GM21526 (cell line): ENCODE measurements at regions not wholly inside any gene's neighbourhood (a gene's known extent, or its start where the extent isn't known, plus 50 kb on each side); places are given as distances from the start of the nearest gene placed in this dataset.

Experiments
- ATAC-seq: cut with Tn5 transposase; IDR thresholded peaks from one replicate; pipeline ENCODE4 v1.9.1; 2021; ENCODE audit warnings: moderate library complexity; ENCODE audit not compliant: unreplicated experiment, low FRiP score

DNA sequence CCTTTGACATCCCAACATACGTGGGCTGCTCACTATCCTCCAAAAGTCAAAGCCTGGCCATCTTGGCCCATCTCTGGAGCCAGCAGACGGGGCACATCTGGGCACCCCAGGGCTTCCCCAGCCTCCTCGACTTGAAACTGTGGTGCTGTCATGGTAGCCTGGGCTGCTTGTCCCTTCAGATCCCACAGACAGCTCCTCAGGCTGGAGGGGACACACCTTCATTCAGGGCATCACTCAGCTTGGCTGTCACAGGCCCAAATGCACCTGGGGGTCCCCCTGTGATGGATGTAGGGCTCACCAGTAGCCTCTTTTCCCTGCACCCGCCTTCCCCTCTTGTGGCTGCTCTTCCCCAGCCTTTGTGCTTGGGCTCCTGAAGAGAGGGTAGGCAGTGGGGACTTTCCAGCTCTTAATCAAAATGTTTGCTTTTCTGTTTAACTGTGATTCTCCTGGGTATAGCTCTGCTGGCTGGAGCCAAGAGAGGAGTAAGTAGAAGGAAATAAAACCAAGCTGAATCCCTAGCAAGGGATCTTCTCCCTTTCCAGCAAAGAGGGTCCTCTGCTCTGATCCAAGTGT is 92.3 kb downstream of the GYPC start:
- no peak for ATAC-seq

DNA sequence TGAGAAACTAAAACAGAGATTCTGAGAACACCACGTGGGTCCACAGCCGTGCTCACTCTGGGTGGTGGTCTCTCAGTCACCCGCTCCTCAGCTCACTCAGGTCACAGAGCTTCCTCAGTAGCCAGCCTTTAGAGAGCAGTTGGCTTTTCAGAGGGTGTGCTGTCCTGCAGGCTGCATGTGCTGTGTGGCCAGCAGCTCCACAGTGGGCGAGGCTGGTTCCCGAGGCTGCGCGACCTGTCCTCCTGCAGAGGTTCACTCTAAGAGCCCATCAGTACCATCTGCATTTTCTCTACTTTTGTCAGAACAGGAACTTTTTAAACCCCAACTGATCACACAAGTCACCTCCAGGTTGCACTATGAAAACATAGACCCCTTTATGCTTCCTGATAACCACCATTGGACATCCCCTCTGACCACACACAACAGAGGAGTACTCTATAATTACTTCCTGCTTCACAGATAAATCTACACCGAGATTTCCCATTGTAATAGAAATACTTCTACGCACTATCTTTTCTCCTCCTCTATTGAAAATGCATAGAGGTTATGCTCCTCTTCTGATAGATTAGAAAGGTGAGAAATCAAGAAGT is 93.1 kb downstream of the GYPC start:
- no peak for ATAC-seq

DNA sequence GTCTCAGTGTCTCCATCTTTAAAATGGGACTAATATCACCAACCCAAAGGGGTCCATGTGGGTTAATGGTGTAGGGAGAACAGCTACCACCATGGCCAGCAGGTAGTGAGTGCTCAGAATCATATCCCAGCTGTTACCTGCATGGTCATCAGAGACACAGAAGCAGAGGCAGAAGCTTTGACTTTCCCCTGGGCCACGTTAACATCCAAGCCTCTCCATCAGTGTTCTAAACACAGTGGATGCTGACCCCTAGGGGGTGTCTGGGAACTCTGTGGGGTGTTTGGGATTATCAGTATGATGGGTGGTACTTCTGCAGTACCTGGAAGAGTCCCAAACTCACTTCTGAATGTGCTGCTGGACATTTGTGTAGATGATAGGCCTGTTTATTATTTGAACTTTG is 93.6 kb downstream of the GYPC start:
- peak; percentile 62 for ATAC-seq

DNA sequence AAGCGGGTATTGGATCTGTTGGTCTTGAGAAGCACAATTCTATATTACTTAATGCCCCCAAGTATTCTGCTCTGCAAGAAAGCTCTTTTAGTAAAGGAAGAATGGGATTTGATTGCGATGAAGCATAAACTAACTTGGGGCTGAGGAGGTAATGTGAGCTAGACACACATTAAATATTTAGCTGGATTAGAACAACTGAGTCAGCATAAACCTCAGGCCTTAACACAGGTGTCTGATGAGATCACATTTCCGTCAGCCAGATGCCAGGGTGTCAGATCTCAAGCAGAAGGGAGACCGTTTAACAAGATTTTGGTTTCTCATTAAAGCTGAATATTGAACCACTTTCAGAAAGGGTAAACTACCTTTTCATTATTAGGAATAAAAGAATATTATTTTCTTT is 94.5 kb downstream of the GYPC start:
- no peak for ATAC-seq

DNA sequence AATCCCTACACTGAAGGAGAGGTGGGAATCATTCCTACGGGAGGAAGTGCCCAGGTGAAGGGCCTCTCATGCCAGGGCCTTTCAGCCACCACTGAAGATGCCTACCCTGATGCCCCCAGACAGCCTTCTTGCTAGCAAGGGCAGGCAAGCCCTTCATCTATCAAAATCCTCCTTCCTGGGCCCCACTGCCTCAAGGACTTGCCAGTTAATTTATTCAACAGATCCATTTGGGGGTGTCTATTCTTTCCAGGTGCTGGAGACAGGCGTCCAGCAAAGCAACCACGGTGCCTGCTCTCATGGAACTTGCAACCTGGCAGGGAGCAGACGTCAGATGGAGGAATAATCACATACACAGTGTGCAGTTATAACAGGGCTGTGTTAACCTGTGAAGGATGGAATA is 95.5 kb downstream of the GYPC start:
- ATAC-seq, result no peak

DNA sequence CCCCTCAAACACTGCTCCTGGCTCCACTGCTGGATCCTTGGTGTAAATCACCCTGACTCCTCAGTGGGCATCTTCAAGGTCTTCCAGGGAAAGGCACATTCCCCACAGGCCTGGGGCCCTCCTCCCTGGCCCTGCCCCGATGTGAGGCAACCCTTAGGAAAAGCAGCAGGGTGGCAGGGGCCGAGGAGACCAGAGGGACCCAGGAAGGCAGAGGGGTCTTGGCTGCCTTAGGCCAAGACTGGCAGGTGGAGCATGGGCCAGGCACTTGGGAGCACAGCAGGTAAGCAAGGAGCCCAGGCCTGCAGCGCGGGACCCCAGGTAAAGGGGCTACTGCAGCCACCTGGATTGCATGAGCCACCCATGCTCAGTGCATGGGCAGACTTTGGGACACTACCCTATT is 96.9 kb downstream of the GYPC start:
- ATAC-seq, result no peak

DNA sequence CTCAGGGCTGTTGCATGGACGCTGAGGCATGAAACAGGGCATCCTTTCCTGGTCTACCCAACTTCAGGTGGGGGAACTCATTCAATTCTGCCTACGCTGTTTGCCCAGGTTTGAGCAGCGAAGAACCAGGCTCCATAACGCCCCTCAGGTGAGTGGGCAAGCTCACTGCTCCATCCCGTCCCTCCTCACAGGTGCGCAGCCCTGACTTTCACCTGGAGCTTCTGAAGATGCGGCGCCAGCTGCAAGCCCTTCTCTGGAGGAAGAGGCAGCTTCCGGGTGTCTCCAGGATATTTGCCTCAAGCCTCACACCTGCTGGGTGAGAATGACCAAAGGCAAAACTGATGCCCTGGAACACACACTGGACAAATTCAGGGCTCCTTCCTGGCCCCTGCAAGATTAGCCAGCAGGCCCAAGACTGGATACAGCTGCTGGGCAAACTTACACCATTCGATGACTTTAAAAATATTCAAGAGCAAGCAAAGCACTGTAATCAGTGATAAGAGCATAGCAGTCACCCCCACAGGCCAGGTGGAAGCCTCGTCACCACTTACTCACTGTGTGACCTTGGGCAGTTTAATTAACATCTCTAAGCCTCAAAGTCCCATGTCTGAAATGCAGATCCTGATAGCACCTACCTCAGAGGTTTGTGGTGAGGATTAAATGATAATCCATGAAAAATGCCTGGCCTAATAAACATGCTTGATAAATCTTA is 97.7 kb downstream of the GYPC start:
- no peak for ATAC-seq

DNA sequence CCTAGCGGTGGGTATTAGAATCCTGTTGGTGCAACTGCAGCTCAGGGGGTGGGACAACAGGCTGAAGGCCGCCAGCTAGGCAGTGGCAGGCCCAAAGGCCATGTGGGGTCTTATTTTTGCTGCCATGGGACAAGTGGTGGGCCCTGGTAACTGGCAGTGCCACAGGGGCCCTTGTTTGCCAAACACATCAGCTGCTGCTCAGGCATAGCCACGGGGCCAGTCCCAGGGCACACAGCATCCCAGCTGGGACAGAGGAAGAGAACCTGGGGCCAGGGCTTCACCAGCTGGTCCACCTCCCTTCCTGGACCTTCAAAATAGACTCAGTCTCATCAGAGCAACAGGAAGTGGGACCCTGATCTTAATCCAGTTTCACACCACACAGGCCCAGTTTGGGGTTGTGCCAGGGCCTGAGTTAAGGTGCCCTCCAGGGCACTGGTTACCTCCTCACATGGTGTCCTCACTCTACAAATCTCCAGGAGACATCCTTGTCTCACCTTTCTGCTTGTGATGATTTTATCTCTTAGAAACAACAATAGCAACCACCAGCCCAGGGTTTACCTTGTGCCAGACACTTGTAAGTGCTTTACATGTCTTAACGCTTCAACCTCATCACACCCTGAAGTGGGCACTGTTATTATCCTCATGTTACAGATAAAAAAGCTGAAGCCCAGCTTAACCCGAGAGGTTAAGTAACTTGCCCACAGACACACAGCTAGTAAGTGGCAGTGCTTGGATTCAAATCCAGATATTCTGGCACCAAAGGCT is 98.5 kb downstream of the GYPC start:
- no peak for ATAC-seq

DNA sequence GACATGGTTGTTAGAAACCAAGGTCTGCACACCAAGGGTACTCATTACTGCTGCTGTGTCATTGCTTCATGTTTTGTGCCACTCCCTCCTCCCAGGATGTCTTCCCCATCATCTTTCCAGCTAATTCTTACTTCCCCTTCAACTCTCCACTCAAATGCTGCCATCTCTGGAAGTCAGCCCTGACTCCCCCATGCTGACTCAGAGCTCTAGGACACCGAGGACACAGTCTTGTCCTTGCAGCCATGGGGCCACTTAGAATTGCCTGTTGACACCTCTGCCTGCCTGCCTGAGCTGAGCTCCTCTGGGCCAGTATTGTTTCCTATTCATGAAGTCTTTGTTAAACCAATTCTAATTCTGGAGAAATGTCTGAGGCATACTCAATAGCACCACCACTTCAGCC is 100.2 kb downstream of the GYPC start:
- ATAC-seq, result no peak

DNA sequence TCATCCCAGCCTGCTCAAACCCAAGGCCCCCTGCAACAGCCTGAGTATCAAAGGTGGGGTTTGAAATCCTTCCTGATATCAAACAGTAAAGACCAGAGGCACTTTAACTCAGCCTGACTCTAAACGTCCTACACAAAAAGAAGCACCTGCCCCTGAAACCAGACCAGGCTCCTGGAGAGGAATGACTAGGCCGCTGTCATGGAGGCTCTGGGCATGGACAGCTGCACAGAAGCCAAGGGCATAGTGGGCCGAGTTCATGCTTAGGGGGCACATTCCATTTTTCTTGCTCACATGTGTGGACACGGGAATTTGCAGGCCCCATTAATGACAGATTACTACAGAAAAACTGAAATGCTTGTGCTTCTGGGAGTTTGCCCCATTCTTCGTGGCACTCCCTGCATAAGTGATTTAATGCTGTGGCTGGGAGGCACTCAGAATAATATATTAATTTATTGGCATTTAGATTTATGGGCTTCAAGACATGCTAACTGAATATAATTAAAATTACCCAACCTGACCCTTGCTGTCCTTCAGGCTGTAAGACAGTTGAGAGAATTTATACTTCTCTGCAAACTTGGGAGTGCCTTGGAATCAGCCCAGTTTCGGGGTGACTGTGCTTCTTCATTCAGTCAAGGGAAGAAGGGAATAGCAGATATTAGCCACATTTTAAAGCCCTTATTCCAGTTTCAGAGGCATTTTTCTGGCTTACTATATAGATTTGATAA is 105.5 kb downstream of the GYPC start:
- no peak for ATAC-seq

DNA sequence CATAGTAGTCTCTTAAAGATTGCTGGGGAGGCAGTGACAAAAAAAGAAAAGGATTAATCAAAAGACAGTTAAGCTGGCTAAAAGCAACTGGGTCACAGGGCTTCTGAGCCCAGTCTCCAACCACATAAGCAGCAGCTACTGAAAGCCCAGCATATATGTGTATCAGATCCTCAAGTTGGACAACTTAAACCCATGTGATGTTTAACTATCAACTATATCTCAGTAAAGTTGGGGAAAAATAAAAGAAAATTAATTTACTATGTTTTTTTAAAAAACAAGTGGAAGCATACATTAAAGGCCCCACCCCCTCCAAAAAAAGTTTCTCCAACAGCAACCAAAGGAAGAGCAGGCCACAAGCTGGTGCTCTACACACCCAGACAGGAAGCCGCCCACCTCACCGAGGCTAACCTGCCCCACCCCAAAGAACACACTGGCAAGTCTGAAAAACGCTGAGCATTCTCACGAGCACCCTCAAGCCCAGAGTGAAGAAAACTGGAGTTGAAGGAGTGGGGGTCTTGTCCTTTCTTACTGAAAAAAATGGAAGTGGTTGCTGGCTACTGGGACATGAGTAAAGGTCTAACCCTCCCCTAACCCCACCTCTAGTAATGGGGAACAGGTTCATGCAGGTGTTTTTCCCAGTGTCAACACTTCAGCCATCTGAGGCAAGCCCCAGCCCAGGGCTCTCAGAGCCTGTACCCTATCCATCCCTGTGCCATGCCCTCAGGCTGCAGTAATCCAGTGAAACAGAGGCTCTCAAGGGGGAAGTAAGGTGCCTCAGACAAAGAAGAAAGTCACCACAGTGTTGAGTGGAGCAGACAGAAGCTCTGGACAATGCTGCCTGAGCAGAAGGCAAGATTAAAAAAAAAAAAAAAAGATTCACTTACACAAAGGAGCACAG is 106.3 kb downstream of the GYPC start:
- ATAC-seq, result no peak

DNA sequence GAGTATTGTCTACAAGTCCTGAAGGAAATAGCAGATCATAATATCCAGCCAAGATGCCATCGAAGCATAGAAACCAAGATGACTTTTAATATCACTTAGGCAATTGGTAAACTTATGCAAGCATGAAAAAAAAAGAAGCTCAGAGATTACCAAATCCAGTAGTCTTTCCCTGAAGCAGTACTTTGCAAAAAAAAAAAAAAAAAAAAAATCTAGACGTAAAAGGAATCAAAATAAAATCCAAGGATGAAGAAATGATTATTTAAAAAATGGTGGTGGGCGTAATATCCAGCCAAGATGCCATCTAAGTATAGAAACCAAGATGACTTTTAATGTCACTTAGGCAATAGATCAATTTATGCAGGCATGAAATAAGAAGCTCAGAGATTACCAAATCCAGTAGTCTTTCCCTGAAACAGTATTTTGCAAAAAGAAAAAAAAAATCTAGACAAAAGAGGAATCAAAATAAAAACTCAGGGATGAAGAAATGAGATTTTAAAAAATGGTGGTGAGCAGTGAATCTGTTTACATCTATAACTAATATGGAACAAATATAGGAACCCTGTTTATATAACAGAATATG is 108.8 kb downstream of the GYPC start:
- no peak for ATAC-seq

DNA sequence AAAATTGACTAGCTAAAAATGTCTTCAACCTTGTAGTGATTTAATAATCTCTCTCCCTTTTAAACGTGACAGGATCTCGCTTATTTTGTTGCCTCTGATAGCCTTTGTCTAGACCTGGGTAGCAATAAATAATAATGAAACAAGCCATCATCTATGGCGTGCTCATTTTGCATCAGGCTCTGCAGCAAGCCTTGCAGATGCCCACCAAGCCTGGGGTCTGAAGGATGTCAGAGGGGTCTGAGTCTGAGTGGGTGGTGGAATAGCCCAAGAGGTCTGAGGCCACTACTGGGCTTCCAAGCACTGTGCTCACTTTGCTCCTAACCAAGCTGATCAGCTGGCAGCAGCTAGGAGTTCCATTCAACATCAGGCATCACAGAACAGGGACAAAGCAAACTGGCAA is 109.4 kb downstream of the GYPC start:
- no peak for ATAC-seq

DNA sequence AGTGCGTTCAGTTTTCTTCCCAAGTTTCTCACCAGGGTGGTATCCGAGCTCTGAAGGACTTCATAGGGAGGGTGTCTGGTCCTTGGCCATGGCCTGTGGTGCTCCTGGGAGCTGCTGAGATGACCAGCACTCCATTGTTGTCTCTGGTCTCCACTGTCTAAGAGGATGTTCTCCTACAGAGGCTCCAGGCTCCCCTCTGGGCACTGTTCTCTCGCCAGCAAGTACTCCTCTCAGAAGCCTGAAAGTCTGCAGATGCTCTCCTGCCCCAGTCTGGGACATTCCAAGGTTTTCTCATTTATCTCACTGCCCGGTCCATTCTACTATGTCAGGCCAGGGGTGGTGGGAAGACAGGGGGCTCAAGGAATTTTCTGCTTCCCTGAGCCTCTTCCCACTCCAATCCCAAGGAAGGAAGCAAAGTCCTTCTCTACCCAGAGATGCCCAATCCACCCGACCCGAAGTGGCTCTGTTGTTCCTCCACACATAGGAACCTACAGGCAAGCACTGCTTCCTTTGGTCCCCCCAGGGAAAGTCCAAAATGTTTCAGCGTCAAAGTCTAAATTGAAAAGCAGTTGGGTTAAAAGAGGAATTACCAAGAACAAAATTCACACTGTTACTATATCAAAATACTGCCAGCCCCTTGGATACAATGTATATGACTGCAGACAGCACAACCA is 110.5 kb downstream of the GYPC start:
- no peak for ATAC-seq

DNA sequence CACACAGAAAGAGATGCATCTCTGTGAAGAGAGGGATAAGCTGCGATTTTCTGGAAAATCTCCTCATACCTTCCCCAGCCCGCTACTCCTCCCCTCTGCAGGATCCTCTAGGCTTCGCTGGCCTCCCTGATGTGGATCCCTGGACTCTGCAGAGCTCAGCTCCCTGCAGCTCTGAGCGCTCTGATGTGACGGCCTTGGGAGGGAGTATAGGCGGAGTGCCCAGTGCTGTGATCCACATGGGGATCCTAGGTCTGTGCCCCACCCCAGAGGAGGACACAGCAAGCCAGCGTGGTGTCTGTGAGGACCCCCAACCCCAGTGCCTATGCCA is 111.0 kb downstream of the GYPC start:
- no peak for ATAC-seq

DNA sequence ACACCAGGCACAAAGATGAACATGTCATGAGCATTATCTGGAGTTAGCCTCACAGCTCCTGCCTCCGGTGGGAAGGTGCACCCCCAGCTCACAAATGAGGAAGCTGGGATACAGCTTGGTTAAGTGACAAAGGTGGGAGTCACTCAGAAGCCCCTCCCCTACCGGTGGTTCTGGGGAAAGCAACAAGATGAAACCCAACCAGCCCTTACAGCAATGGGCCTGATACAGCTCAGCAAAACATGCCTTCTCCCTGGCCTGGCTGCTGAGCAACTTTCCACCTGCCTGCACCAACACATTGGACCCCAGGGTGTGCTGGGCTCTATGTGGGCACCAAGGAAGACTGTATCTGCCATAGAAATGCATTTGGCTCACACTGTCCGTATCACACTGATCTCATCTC is 113.2 kb downstream of the GYPC start:
- ATAC-seq, result no peak

DNA sequence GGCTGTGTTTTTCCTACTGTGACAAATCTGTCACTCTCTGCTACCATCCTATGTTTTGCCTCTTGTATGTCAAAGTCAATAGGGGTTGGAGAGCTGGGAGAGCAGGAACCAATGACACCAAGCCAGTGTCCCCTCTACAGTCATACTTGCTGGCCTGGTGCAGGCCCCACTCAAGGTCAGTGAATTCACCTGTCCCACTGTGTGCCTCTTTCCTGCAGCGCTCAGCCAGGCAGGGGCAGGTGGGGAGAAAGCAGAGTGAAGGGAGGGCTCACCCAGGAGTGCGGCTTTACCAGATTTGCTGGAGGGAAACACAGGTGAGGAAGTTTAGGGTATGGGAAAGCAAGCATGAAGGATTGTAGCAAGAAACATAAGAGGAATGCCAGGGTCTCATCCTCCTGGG is 114.5 kb downstream of the GYPC start:
- no peak for ATAC-seq

DNA sequence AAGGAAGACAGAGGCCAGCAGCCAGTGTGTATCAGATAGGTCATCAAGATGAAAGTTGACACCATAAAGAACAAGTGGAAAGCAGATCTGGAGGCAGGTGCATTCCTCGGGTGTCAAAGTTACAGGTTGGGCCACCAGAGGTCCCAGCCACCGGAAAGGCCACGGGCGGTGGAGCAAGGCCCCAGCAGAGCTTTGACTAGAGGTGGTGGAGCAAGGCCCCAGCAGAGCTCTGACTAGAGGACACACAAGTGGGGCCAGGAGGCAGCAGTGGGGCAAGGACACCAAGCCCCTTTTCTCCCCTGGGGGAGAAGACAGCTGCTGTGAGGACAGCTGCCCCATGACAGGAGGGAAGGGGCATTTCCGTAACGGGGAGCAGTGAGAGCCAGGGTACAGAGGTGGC is 115.1 kb downstream of the GYPC start:
- no peak for ATAC-seq

DNA sequence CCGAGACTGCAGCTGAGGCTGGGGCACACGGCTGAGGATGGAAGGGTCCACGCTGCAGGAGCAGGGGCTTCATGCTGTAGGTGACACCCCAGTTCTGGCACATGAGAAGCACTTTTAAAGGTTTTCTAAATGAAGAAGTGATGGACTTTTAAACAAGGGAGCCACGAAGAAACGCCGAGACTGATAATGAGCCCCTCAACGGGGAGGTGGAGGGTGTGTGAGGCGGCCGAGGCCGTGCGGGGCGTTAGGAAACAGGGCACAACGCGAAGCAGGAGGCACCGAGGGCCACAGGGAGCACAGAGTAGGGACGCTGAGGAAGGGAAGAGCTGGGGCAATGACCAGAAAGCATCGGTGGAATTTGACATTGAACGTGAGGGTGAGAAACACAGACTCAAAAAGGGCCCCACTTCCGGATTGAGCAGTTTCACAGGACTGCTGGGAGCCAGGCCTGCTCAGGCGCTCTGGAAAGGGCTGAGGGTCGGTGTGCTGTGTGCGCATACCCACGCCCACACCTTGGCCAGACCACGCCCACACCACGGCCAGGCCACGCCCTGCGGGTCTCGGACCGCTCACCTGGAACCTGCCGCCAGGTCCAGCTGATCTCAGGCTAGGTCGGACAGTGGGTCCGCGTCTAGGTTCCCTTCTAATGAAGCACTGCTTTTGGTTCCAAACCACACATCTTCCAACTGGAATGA is 115.7 kb downstream of the GYPC start:
- ATAC-seq, result no peak
